Progenitor cell of endocrine pancreas (in vitro differentiated cells): ENCODE measurements at regions not wholly inside any gene's neighbourhood (a gene's known extent, or its start where the extent isn't known, plus 50 kb on each side); places are given as distances from the start of the nearest gene placed in this dataset.

ENCODE experiments used
- DNase-seq: peaks from one replicate; pipeline ENCODE4 v3.0.0; 2021; ENCODE audit warnings: low spot score; ENCODE audit not compliant: unreplicated experiment
- H3K27ac Mint-ChIP-seq: 2 replicates; pipeline ENCODE4 v1.8.0; 2021; ENCODE audit warnings: mild to moderate bottlenecking, moderate library complexity, mixed read lengths
- H3K27me3 Mint-ChIP-seq: 2 replicates; pipeline ENCODE4 v1.8.0; 2021; ENCODE audit warnings: mixed read lengths
- H3K36me3 Mint-ChIP-seq: 2 replicates; pipeline ENCODE4 v1.8.0; 2022; ENCODE audit warnings: mixed read lengths; ENCODE audit not compliant: insufficient read depth
- H3K4me1 Mint-ChIP-seq: 2 replicates; pipeline ENCODE4 v1.8.0; 2021; ENCODE audit warnings: low read depth, mixed read lengths
- H3K4me3 Mint-ChIP-seq: 2 replicates; pipeline ENCODE4 v1.8.0; 2021; ENCODE audit warnings: low read depth, mild to moderate bottlenecking, moderate library complexity, mixed read lengths
- H3K9me3 Mint-ChIP-seq: 2 replicates; pipeline ENCODE4 v1.8.0; 2021; ENCODE audit warnings: low read depth, mixed read lengths
- CTCF ChIP-seq: fragments of 200-600 bp; sonication (generic); IDR thresholded peaks from one replicate; pipeline ENCODE4 v1.5.0; 2021; ENCODE audit warnings: antibody characterized with exemption, mild to moderate bottlenecking; ENCODE audit not compliant: unreplicated experiment

GRCh38 chr12:43290836-43291235, 261.2 kb downstream of the ADAMTS20 start:
- Mint-ChIP-seq H3K4me1 (peaks cover 21% of the 10 kb centered on the region), H3K36me3 (no peaks in the 10 kb centered on the region), H3K4me3 (no peak overlapping the region), H3K9me3 (peaks cover 3% of the 10 kb centered on the region), H3K27ac (no peak overlapping the region), H3K27me3 (no peaks in the 10 kb centered on the region)
- no peak for TF ChIP-seq CTCF
- no peak for DNase-seq

- Mint-ChIP-seq H3K4me3 (no peak overlapping the region), H3K4me1 (peaks cover 23% of the 10 kb centered on the region), H3K36me3 (no peaks in the 10 kb centered on the region), H3K27ac (no peak overlapping the region), H3K27me3 (no peaks in the 10 kb centered on the region), H3K9me3 (peaks cover 3% of the 10 kb centered on the region)
- TF ChIP-seq CTCF, result no peak
- DNase-seq, result no peak
Measured at GRCh38 chr12:43289426-43289801, 262.6 kb downstream of the ADAMTS20 start.

- H3K27ac Mint-ChIP-seq, result no peak overlapping the region
- DNase-seq, result no peak
- no peak for TF ChIP-seq CTCF
- no peaks in the 10 kb centered on the region for H3K27me3 Mint-ChIP-seq
- no peaks in the 10 kb centered on the region for H3K36me3 Mint-ChIP-seq
- peaks cover 3% of the 10 kb centered on the region for H3K9me3 Mint-ChIP-seq
- peaks cover 23% of the 10 kb centered on the region for H3K4me1 Mint-ChIP-seq
- H3K4me3 Mint-ChIP-seq, result no peak overlapping the region
Measured at GRCh38 chr12:43288671-43289425, 263.2 kb downstream of the ADAMTS20 start.

GRCh38 chr12:43287706-43288383, 264.2 kb downstream of the ADAMTS20 start:
- no peak for DNase-seq
- Mint-ChIP-seq H3K27ac (peak overlapping the region; percentile 41), H3K9me3 (peaks cover 3% of the 10 kb centered on the region), H3K4me3 (peak overlapping the region; percentile 5), H3K27me3 (no peaks in the 10 kb centered on the region), H3K4me1 (peaks cover 23% of the 10 kb centered on the region), H3K36me3 (no peaks in the 10 kb centered on the region)
- no peak for TF ChIP-seq CTCF

- TF ChIP-seq CTCF, result no peak
- Mint-ChIP-seq H3K36me3 (no peaks in the 10 kb centered on the region), H3K27ac (peak overlapping the region; percentile 57), H3K9me3 (no peaks in the 10 kb centered on the region), H3K4me3 (no peak overlapping the region), H3K4me1 (peaks cover 25% of the 10 kb centered on the region), H3K27me3 (no peaks in the 10 kb centered on the region)
- DNase-seq, result no peak
Measured at GRCh38 chr12:43286986-43287385, 265.0 kb downstream of the ADAMTS20 start.
